HG03060 (cell line): ENCODE measurements at regions not wholly inside any gene's neighbourhood (a gene's known extent, or its start where the extent isn't known, plus 50 kb on each side); places are given as distances from the start of the nearest gene placed in this dataset.

Source experiments
- ATAC-seq: cut with Tn5 transposase; IDR thresholded peaks from one replicate; pipeline ENCODE4 v1.9.1; 2021; ENCODE audit warnings: low read depth, moderate number of reproducible peaks; ENCODE audit not compliant: unreplicated experiment

DNA sequence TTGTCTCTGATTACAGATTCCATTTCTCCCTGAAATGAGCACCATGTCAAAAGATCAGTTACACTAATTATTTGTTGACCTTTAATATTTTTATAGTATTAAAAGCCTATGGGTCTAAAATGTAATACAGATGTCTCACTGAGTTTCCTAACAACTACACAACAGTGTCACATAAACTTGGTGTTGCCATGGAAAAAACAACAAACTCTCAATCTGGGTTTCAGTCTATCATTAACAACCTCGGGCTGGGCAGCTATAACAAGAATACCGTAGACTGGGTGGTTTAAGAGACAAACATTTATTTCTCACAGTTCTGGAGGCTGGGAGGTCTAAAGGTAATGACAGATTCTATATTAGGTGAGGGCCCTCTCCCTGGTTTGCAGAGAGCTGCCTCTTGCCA lies 407.1 kb downstream of the HNRNPD start:
- no peak for ATAC-seq

DNA sequence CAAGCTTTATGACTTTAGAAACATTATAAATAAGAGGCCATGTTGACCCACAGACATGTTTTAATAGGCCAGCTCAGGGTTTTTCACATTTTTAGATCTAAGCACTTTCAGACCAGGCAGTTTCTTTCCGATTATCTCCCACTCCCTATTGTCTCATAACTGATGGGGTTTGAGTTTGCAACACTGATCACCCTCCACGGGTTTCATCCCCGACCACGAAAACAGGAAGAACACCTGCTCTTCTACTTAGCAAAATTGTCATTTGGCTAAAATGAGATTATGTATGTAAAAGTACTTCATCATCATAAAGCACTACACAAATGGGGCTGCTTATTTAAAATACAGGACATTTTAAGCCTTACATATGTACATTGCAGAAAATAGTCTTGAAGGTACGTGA lies 407.9 kb downstream of the HNRNPD start:
- no peak for ATAC-seq

- ATAC-seq: no peak
These were observed 408.3 kb downstream of the HNRNPD start for GRCh38 chr4:81965454-81965853.

DNA sequence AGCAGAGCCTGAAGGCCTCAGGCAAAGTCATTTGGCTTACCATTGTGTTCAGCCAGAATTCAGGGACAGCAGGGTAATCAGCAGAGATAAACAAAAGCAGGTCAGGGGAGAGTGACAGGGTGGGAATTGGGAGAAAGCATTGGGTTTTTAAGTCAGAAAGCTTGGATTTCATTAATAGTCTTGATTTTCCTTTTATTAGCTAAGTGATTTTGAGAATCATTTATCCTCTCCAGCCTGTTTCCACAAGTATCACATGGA lies 410.1 kb downstream of the HNRNPD start:
- ATAC-seq: no peak

GRCh38 chr4:81963015-81963762 lies 410.6 kb downstream of the HNRNPD start:
- ATAC-seq: no peak

- no peak for ATAC-seq
These were observed 412.8 kb downstream of the HNRNPD start for GRCh38 chr4:81960961-81961360.

- no peak for ATAC-seq
These were observed 419.5 kb downstream of the HNRNPD start for GRCh38 chr4:81954271-81954670.

- no peak for ATAC-seq
These were observed 421.8 kb downstream of the HNRNPD start for GRCh38 chr4:81951891-81952455.

- no peak for ATAC-seq
These were observed 426.8 kb downstream of the HNRNPD start for GRCh38 chr4:81946996-81947395.

GRCh38 chr4:81930506-81931238 lies 443.1 kb downstream of the HNRNPD start:
- no peak for ATAC-seq

- ATAC-seq: no peak
These were observed 450.7 kb downstream of the HNRNPD start for GRCh38 chr4:81923140-81923539.

- ATAC-seq: no peak
These were observed 450.6 kb upstream of the RASGEF1B start for GRCh38 chr4:81922313-81922712.

DNA sequence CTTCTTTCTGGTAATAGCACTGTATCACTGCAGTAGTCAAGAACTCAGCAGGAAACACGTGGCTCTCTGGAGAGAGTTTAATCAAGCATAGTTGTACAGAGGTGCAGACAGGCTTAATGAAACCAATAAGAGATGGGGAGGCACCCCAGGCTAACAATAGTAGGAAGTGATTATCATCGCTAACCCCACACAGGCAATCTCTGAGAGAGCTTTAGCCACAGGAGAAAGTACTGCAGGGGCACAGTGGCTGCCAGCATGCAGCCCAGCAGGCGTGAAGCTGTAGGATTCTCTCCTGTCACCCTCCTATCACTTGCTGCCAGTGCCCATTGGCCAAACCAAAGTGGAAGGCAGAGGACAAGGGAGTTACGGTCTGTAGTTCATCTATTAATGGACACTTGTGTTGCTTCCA lies 450.0 kb upstream of the RASGEF1B start:
- ATAC-seq: no peak

GRCh38 chr4:81919810-81920209 lies 448.1 kb upstream of the RASGEF1B start:
- no peak for ATAC-seq

GRCh38 chr4:81919223-81919622 lies 447.5 kb upstream of the RASGEF1B start:
- peak; percentile 61 for ATAC-seq

DNA sequence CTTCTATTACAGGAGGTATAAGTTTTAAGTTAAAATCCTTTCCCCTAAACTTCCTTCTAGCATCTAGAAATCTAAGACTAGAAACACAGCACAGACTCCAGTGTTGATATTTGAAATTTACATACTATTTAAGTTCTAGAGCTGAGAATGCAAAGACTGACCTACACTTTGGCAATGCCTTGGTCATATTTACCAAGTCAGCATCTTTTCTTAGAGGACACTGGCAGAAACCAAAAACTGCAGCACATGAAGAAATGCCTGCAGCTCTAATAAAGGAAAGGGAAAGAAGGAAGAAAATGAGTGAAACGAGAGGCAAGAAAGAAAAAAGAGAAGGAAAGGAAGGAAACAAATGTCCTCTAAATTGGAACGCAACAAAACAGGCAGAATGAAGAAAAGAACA lies 443.7 kb upstream of the RASGEF1B start:
- ATAC-seq: no peak

DNA sequence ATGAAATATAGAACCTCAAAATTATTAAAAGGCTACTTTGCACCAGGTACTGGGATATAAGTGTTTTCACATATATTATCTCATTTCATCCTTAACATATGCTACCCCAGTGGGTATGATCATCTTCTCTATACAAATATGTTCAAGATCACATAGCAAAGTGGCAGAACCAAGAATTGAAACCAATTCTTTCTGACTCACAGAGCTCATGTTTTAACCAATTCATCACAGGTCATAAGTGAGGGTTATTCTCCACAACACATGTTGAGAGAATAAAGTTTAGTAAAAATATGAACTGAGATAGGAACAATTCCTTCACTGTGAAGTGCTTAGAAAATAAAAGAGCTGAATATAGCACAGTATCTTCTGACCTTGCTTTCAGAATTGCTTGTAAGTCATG lies 442.9 kb upstream of the RASGEF1B start:
- no peak for ATAC-seq

DNA sequence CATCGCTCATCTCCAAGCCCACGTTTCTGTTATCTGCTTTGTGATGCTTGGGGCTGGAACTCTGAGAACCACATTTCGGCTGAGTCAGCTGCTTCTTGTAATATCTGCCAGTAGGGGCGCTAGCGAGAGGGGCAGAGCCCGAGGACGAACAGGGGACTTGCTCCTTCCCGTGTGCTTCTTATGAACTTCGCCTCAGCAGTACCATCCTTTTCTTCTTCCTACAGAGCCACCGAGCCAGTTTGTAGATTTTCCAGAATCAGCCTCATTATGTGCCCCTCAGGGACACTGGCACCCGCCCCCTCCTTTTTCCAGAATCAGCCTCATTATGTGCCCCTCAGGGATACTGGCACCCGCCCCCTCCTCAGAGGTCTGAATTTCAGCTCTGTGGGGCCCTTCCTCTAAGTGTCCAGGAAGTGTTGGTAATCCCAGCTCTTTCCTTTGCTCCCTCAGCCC lies 441.7 kb upstream of the RASGEF1B start:
- ATAC-seq: peak; percentile 54

DNA sequence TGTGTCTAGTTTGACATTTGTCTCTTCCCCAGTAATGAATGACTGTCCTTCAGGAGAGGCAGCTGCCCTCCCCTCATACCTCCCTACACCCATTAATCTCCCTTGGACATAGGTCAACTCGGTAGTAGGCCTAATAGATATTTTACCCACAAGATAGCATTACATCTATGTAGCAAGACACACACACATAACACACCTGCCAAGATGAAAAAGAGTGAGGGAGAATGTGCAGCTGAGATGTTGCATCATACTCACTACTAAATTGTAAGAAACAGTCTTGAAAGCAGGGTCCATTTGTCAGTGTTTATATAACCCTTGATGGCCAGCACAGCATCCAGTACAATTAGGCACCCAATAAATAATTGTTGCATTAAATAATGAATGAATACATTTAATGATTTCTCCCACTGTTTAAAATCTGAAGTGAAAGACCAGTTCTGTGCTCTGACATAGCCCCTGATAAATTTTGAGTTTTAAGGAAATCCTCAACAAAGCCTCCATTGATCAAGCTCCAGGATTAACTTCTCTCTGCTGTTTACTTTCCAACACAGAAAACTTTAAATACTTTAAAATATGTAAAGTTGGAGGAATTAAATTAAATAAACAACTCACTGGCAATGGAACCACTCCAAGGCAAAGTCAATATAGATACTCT lies 440.8 kb upstream of the RASGEF1B start:
- ATAC-seq: no peak

DNA sequence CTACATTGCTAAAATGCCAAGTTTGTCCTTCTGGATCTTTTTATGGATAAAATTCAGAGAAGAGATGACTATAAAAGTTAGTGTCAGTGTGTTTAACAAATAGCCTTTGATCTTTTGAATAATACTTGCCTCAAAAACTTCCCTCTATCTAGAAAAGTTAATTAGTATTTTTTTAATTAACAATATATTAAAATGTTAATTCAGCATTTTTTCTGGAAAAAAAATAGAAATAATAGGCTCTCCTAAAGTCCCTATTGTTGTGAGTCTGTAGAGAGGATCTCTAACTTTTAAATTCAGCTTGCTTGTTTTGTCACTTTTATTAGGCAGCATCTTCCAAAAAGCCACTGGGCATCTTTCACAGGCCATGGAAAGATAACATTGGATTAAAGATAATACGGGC lies 435.2 kb upstream of the RASGEF1B start:
- ATAC-seq: no peak

DNA sequence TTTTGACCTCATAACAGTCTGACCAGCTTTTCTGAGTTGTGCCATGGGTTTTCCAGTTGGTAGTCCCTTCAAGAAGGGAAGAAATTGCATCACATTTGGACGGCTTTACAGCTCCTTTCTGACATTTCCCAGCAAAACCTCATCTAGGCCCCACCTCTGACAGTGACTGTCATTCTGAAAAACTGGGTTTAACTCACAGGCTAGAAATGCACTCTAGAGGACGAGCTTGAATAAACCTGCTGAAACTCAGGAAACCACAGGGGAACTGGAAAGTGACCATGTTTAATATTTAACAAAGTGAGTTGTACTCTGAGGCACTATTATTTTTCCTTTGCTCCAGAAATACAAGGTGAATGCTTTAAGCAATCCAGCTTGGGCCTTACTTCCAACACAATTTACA lies 434.3 kb upstream of the RASGEF1B start:
- ATAC-seq: peak; percentile 92
